H1 (cell line): ENCODE measurements at regions not wholly inside any gene's neighbourhood (a gene's known extent, or its start where the extent isn't known, plus 50 kb on each side); places are given as distances from the start of the nearest gene placed in this dataset.

Experiments
- CTCF ChIA-PET: fragments of 300-600 bp; sonication (Branson Sonifier 250); formaldehyde crosslinking; loops from one replicate; lab custom pipeline; 2021; ENCODE audit not compliant: partially characterized antibody; lab: Charles Lee
- POLR2A ChIA-PET: fragments of 300-600 bp; sonication (Branson Sonifier 250); formaldehyde crosslinking; loops from one replicate; lab custom pipeline; 2021; ENCODE audit warnings: inconsistent platforms; ENCODE audit not compliant: partially characterized antibody; lab: Charles Lee
- DNase-seq, 2 experiments: peaks; one replicate each; pipeline versions ENCODE4 v3.0.0 to v3.0.0-alpha.2; 2010 to 2022; ENCODE audit warnings: low spot score in 2 of 2, low read depth in 1 of 2, mixed read lengths in 1 of 2
- FAIRE-seq: peaks from 2 replicates; lab custom pipeline; 2011; peaks lifted over from hg19 to GRCh38; lab: Jason Lieb, UNC
- H2AFZ ChIP-seq: 2 replicates; pipeline ENCODE4 v1.8.1; 2012; ENCODE audit warnings: low read length, inconsistent platforms
- H2AK5ac ChIP-seq: 2 replicates; pipeline ENCODE4 v1.6.1; 2013; ENCODE audit warnings: low read depth, low read length
- H2BK120ac ChIP-seq: replicated peaks from 2 replicates; pipeline ENCODE3; 2013; ENCODE audit warnings: low read depth, low read length, inconsistent platforms
- H2BK12ac ChIP-seq: 2 replicates; pipeline ENCODE4 v1.6.1; 2013; ENCODE audit warnings: low read depth, low read length
- H2BK15ac ChIP-seq: 2 replicates; pipeline ENCODE4 v1.6.1; 2013; ENCODE audit warnings: low read length
- H2BK20ac ChIP-seq: 2 replicates; pipeline ENCODE4 v1.6.1; 2013; ENCODE audit warnings: low read length
- H2BK5ac ChIP-seq: 2 replicates; pipeline ENCODE4 v1.6.1; 2013; ENCODE audit warnings: low read depth, low read length
- H3K14ac ChIP-seq: 2 replicates; pipeline ENCODE4 v1.6.1; 2013; ENCODE audit warnings: inconsistent platforms; ENCODE audit not compliant: insufficient read length
- H3K18ac ChIP-seq: 2 replicates; pipeline ENCODE4 v1.6.1; 2013; ENCODE audit warnings: low read length; ENCODE audit errors: extremely low read depth
- H3K23ac ChIP-seq: 2 replicates; pipeline ENCODE4 v1.6.1; 2013; ENCODE audit warnings: inconsistent platforms; ENCODE audit not compliant: insufficient read length
- H3K23me2 ChIP-seq: 2 replicates; pipeline ENCODE4 v1.6.1; 2013; ENCODE audit warnings: low read depth, low read length
- H3K27ac ChIP-seq: 2 replicates; pipeline ENCODE4 v1.6.1; 2011; ENCODE audit warnings: low read depth, low read length, inconsistent platforms
- H3K27me3 ChIP-seq, 4 experiments: replicated peaks in 1 of 4; 1 replicate in 1 of 4; 2 replicates in 3 of 4; pipeline versions ENCODE4 v1.6.1 to v1.8.1; 2011 to 2013; ENCODE audit warnings: low read length in 3 of 4, mild to moderate bottlenecking in 3 of 4, inconsistent platforms in 2 of 4, mixed read lengths in 2 of 4, moderate library complexity in 1 of 4; ENCODE audit not compliant: control insufficient read depth in 3 of 4, insufficient read depth in 3 of 4; ENCODE audit errors: extremely low read depth in 1 of 4
- H3K36me3 ChIP-seq, 4 experiments: 2 replicates each; pipeline versions ENCODE4 v1.6.1 to v1.8.1; 2011 to 2013; ENCODE audit warnings: mild to moderate bottlenecking in 4 of 4, low read length in 3 of 4, moderate library complexity in 2 of 4, control low read depth in 1 of 4, inconsistent platforms in 1 of 4; ENCODE audit not compliant: insufficient read depth in 4 of 4, control insufficient read depth in 2 of 4
- H3K4ac ChIP-seq: replicated peaks from 2 replicates; pipeline ENCODE3; 2013; ENCODE audit warnings: low read length, low read depth, mixed read lengths, inconsistent platforms; ENCODE audit not compliant: insufficient read length
- H3K4me1 ChIP-seq, 4 experiments: replicated peaks in 1 of 4; 1 replicate in 1 of 4; 2 replicates in 3 of 4; pipeline versions ENCODE4 v1.6.1 to v1.8.1; 2011 to 2013; ENCODE audit warnings: low read length in 3 of 4, inconsistent platforms in 2 of 4, mixed read lengths in 1 of 4; ENCODE audit not compliant: insufficient read depth in 4 of 4, control insufficient read depth in 3 of 4
- H3K4me2 ChIP-seq, 2 experiments: 2 replicates each; pipeline versions ENCODE4 v1.6.1 to v1.8.1; 2011 to 2013; ENCODE audit warnings: low read depth in 2 of 2, low read length in 2 of 2, control low read depth in 1 of 2, inconsistent platforms in 1 of 2, mild to moderate bottlenecking in 1 of 2; ENCODE audit not compliant: insufficient read depth in 1 of 2
- H3K4me3 ChIP-seq, 4 experiments: fragments of 200-600, 300-600 bp in 1 of 4; sonication (generic), shearing (Covaris generic), sonication (Bioruptor Twin) in 1 of 4; 2 replicates each; pipeline versions ENCODE4 v1.5.1 to v1.8.1; 2011 to 2016; ENCODE audit warnings: low read length in 4 of 4, low read depth in 3 of 4, control low read depth in 2 of 4, inconsistent platforms in 2 of 4, mild to moderate bottlenecking in 2 of 4, mixed read lengths in 1 of 4, moderate library complexity in 1 of 4; ENCODE audit not compliant: insufficient read depth in 2 of 4; ENCODE audit errors: extremely low read depth in 1 of 4
- H3K56ac ChIP-seq: replicated peaks from 2 replicates; pipeline ENCODE3; 2013; ENCODE audit warnings: low read depth, mild to moderate bottlenecking, mixed read lengths, low read length, inconsistent platforms; ENCODE audit not compliant: insufficient read length
- H3K79me1 ChIP-seq: 2 replicates; pipeline ENCODE4 v1.6.1; 2013; ENCODE audit warnings: low read depth, low read length, control low read depth
- H3K79me2 ChIP-seq, 2 experiments: 2 replicates each; pipeline versions ENCODE4 v1.6.1 to v1.8.1; 2012 to 2013; ENCODE audit warnings: low read length in 2 of 2, mild to moderate bottlenecking in 2 of 2, inconsistent platforms in 1 of 2; ENCODE audit not compliant: insufficient read depth in 2 of 2, control insufficient read depth in 1 of 2
- H3K9ac ChIP-seq, 4 experiments: replicated peaks in 1 of 4; 1 replicate in 1 of 4; 2 replicates in 3 of 4; pipeline versions ENCODE4 v1.6.1 to v1.8.1; 2011 to 2013; ENCODE audit warnings: low read depth in 3 of 4, low read length in 3 of 4, control low read depth in 2 of 4, mild to moderate bottlenecking in 2 of 4, moderate library complexity in 2 of 4, inconsistent platforms in 1 of 4; ENCODE audit errors: extremely low read depth in 1 of 4
- H3K9me3 ChIP-seq, 2 experiments: 2 replicates each; pipeline versions ENCODE4 v1.6.1 to v1.8.1; 2012 to 2013; ENCODE audit warnings: mild to moderate bottlenecking in 2 of 2, moderate library complexity in 2 of 2, control low read depth in 1 of 2, inconsistent platforms in 1 of 2, low read depth in 1 of 2, low read length in 1 of 2, mixed read lengths in 1 of 2; ENCODE audit not compliant: insufficient read depth in 2 of 2
- H4K20me1 ChIP-seq, 2 experiments: replicated peaks in 1 of 2; 2 replicates each; pipeline versions ENCODE3 to v1.8.1; 2011 to 2013; ENCODE audit warnings: inconsistent platforms in 2 of 2, low read length in 2 of 2, mild to moderate bottlenecking in 1 of 2; ENCODE audit not compliant: insufficient read depth in 2 of 2, control insufficient read depth in 1 of 2
- H4K5ac ChIP-seq: 2 replicates; pipeline ENCODE4 v1.6.1; 2013; ENCODE audit warnings: low read length, low read depth, mixed read lengths, inconsistent platforms; ENCODE audit not compliant: insufficient read length
- H4K8ac ChIP-seq: 2 replicates; pipeline ENCODE4 v1.8.0; 2013; ENCODE audit warnings: mild to moderate bottlenecking, moderate library complexity, low read length, inconsistent platforms; ENCODE audit not compliant: insufficient read depth; ENCODE audit errors: extremely low read depth
- H4K91ac ChIP-seq: replicated peaks from 2 replicates; pipeline ENCODE3; 2013; ENCODE audit warnings: low read length, mixed read lengths, inconsistent platforms; ENCODE audit not compliant: insufficient read length
- ATF2 ChIP-seq: IDR thresholded peaks from 2 replicates; pipeline ENCODE4 v1.6.1; 2012; ENCODE audit warnings: low read length, inconsistent platforms
- HDAC6 ChIP-seq: IDR thresholded peaks from one replicate; pipeline ENCODE4 v1.7.1; 2012; ENCODE audit warnings: low read depth, mild to moderate bottlenecking, inconsistent platforms, low read length, moderate library complexity
- MAFK ChIP-seq: IDR thresholded peaks from 2 replicates; pipeline ENCODE4 v1.6.1; 2012; ENCODE audit warnings: low read depth, mild to moderate bottlenecking, improper control_type of control experiment, low read length
- SIRT6 ChIP-seq: IDR thresholded peaks from one replicate; pipeline ENCODE4 v1.7.1; 2012; ENCODE audit warnings: low read length, inconsistent platforms
- SP2 ChIP-seq: IDR thresholded peaks from 2 replicates; pipeline ENCODE4 v1.6.1; 2012; ENCODE audit warnings: mild to moderate bottlenecking, low read length, inconsistent platforms
- WGBS, 2 experiments: shearing (Covaris generic) in 1 of 2; methylation state at CpG; one replicate each; pipeline versions ENCODE4 v1.1.6 to v1.1.7; 2013 to 2015; ENCODE audit warnings: low lambda C conversion rate in 2 of 2, mixed read lengths in 2 of 2, inconsistent platforms in 1 of 2, low coverage in 1 of 2, missing lambda C conversion rate in 1 of 2; ENCODE audit not compliant: insufficient replicate concordance in 2 of 2, insufficient coverage in 1 of 2, insufficient read length in 1 of 2; ENCODE audit errors: extremely low coverage in 1 of 2, missing lambda C conversion rate in 1 of 2; 5-methylcytosine and 5-hydroxymethylcytosine counted together

GRCh38 chr15:98276018-98276417 is 315.5 kb downstream of the ARRDC4 start:
- H2BK120ac ChIP-seq = no peak overlapping the region
- TF ChIP-seq HDAC6 (no peak), ATF2 (no peak), SP2 (no peak), MAFK (no peak), SIRT6 (no peak)
- no peaks in the 10 kb centered on the region for H3K4me1 ChIP-seq
- DNase-seq (no peak), FAIRE-seq (no peak)
- H3K4me2 ChIP-seq = no peak overlapping the region
- no peaks in the 10 kb centered on the region for H3K9me3 ChIP-seq
- H3K79me2 ChIP-seq = no peaks in the 10 kb centered on the region
- H3K4me3 ChIP-seq = no peak overlapping the region
- H4K5ac ChIP-seq = no peak overlapping the region
- H4K20me1 ChIP-seq = no peaks in the 10 kb centered on the region
- H2BK15ac ChIP-seq = no peak overlapping the region
- H2BK12ac ChIP-seq = no peak overlapping the region
- H3K14ac ChIP-seq = no peak overlapping the region
- H3K79me1 ChIP-seq = no peaks in the 10 kb centered on the region
- no peaks in the 10 kb centered on the region for H3K27me3 ChIP-seq
- no peak overlapping the region for H4K8ac ChIP-seq
- H2BK5ac ChIP-seq = no peak overlapping the region
- no peak overlapping the region for H3K18ac ChIP-seq
- no peak overlapping the region for H3K27ac ChIP-seq
- POLR2A ChIA-PET = interaction anchor here (1.2 kb wide), 1 partner anchor 12 kb away, joined by 3 read pairs; no protein-coding TSS in a partner anchor
- H3K4ac ChIP-seq = no peak overlapping the region
- H4K91ac ChIP-seq = no peak overlapping the region
- CTCF ChIA-PET = interaction anchor here (0.8 to 3.0 kb wide), 7 partner anchors 11 to 377 kb away, joined by 3 to 13 read pairs (median 3); no protein-coding TSS in a partner anchor
- H2BK20ac ChIP-seq = no peak overlapping the region
- no peak overlapping the region for H3K56ac ChIP-seq
- H3K23ac ChIP-seq = no peak overlapping the region
- H2AFZ ChIP-seq = no peak overlapping the region
- no peaks in the 10 kb centered on the region; the same call in 1 of the 2 replicates for H3K23me2 ChIP-seq
- no peak overlapping the region for H3K9ac ChIP-seq
- H3K36me3 ChIP-seq = no peaks in the 10 kb centered on the region
- no peak overlapping the region for H2AK5ac ChIP-seq
- WGBS, 2 experiments = 91% methylated on average over 3 of the region's 3 CpGs; no CpG with 5 or more reads in 1 of the 2 experiments
